ENCODE measurements at regions not wholly inside any gene's neighbourhood (a gene's known extent, or its start where the extent isn't known, plus 50 kb on each side); places are given as distances from the start of the nearest gene placed in this dataset.

- no peak for FAIRE-seq
- ChIA-PET CTCF (ENCODE audit: low intra/inter-chr PET ratio, low total read pairs) (no interaction called here), POLR2A (no interaction called here)
- H3K4me1 ChIP-seq (ENCODE audit: insufficient read depth, low read length) = no peaks in the 10 kb centered on the region
- no TSS peak for BruUV-seq (replicated peaks)
- in situ Hi-C loops (cut with HindIII; ENCODE audit: extremely low pct_ligation_motif_present, low pct_unique_long_range_greater_than_20kb) = no loop called here
- WGBS (ENCODE audit: low lambda C conversion rate) = 12% methylated on average over 4 of the region's 4 CpGs
- H3K9ac ChIP-seq (ENCODE audit: insufficient read depth, low read depth, low read length) = no peak overlapping the region
- H3K9me3 ChIP-seq (ENCODE audit: low read length) = no peaks in the 10 kb centered on the region
- intact Hi-C loops (cut with micrococcal nuclease; ENCODE audit: unreplicated experiment) = no loop called here
- H3K27me3 ChIP-seq (ENCODE audit: control insufficient read depth in 1 of 2, insufficient read depth in 2 of 2, low read length in 2 of 2) = no peaks in the 10 kb centered on the region
- TF ChIP-seq ZSCAN5A (CRISPR knock-in tag; IDR thresholded peaks at IDR 0.05; ENCODE audit: borderline replicate concordance) (no peak), CTCF (CRISPR knock-in tag; IDR thresholded peaks at IDR 0.05) (peak; percentile 12; the same call in 1 of the 2 replicates), STAG1 (CRISPR knock-in tag; IDR thresholded peaks at IDR 0.05) (peak; percentile 9; the same call in 1 of the 2 replicates), PBX2 (CRISPR knock-in tag; IDR thresholded peaks at IDR 0.05) (no peak), PHF20 (CRISPR knock-in tag; IDR thresholded peaks at IDR 0.05) (no peak)
- H3K79me2 ChIP-seq (ENCODE audit: insufficient read depth, low read length) = no peaks in the 10 kb centered on the region
- H3K27ac ChIP-seq (ENCODE audit: extremely low read length, insufficient read depth, low read length) = no peak overlapping the region
- H2AFZ ChIP-seq (ENCODE audit: low read length) = no peak overlapping the region
- ATAC-seq = 0 out of 3 replicates have a peak, but pooled peaks have one; percentile 32
- no peaks in the 10 kb centered on the region for H4K20me1 ChIP-seq (ENCODE audit: insufficient read depth, low read length)
- no peak overlapping the region for H3K4me2 ChIP-seq (ENCODE audit: low read depth, low read length)
- no peak overlapping the region for H3K4me3 ChIP-seq (replicated peaks in 1 of 3; ENCODE audit: insufficient read depth in 1 of 3, low read depth in 2 of 3, low read length in 3 of 3)
- DNase-seq (ENCODE audit: low spot score) = peak; percentile 1
- H3K36me3 ChIP-seq (replicated peaks in 1 of 2; ENCODE audit: control insufficient read depth in 1 of 2, insufficient read depth in 2 of 2, low read length in 2 of 2) = no peaks in the 10 kb centered on the region
Observed at GRCh38 chr4:63556332-63556731, 852.9 kb downstream of the TECRL start.

Data from HepG2 (cell line).